HG03575 (cell line): ENCODE measurements at regions not wholly inside any gene's neighbourhood (a gene's known extent, or its start where the extent isn't known, plus 50 kb on each side); places are given as distances from the start of the nearest gene placed in this dataset.

Experiments used
- ATAC-seq: cut with Tn5 transposase; IDR thresholded peaks from one replicate; pipeline ENCODE4 v1.9.1; 2021; ENCODE audit not compliant: unreplicated experiment, insufficient number of reproducible peaks, low FRiP score; ENCODE audit errors: extremely low read depth

DNA sequence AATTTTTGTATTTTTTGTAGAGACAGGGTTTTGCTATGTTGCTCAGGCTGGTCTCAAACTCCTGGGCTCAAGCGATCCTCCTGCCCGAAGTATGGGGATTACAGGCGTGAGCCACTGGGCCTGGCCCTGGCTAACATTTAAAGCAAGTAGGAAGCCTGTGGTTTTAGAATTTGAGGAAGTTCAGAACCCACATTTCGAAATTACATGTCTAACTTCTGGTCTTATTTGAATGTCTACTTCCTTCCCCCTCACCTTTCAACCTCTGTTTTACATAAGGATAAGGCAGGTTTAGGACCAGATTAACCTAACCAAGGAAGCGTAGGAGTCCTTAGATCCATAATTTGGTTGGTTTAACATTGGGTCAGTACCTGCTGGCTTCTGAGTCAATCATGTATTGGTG, 120.5 kb upstream of the PROK2 start:
- ATAC-seq, result peak; percentile 94

DNA sequence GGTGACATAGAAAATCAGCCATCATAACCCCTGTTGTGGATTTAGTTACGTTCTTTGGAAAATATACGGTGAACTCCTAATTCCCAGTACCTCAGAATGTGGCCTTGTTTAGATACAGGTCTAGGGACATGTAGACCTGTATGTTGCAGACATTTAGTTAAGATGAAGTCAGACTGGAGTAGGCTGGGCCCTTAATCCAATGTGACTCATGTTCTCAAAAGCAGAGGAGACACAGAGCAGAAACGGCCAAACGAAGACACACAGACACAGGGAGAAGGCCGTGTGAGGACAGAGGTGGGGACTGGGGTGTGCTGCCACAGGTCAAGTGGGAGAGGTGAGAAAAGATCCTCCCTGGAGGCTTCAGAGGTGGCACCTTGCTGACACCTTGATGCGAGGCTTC, 119.0 kb upstream of the PROK2 start:
- no peak for ATAC-seq

DNA sequence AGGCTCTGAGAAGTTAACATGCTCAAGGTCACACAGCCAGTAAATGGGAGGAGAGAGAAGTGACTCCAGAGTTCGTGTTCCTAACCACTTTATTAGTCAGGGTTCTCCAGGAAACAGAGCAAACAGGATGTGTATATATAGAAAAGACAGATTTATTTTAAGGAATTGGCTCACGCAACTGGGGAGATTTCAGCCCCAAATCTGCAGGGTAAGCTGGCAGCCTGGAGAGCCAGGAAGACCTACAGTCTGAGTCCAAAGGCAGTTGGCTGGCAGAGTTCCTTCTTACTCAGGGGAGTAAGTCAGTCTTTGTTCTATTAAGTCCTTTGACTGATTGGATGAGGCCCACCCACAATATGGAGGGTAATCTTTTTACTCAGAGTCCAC, 118.2 kb upstream of the PROK2 start:
- no peak for ATAC-seq

DNA sequence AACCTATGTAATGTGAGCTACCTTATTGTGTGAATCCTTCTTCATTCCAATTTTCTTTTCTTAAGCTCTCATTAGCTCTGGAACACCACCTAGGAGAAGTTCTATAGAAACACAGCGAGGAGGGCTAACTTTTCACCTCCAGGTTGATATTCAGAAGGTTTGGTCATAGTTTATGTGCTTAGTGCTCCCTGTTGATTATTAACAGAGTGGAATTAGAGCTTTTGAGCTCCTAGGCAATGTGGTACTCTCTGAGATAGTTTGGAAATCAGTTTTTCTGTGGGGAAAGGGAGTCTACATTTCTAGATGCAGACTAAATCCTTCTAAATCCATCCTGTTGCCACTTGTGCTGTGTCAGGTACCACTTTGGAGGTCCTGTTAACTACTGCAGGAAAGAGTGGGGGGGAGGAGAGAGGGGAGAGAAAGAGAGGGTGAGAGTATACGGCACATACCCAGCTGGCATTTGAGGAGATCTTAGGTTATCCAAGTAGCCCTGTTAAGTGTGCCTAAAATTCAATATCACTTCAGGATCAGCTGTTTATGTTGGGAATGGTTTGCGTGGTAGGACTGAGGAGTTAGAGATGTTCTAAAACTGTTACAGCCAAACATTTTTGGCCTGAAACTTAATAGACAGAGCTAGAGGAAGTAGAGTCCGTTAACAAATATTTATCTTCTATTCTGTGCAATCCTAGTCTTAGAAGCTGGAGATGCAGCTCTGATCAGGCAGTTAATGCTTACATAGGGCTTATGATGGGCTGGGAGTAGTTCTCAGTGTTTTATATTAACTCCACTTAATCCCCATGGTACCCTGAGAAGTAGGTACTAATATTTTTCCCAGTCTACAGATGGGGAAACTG, 117.5 kb upstream of the PROK2 start:
- no peak for ATAC-seq

DNA sequence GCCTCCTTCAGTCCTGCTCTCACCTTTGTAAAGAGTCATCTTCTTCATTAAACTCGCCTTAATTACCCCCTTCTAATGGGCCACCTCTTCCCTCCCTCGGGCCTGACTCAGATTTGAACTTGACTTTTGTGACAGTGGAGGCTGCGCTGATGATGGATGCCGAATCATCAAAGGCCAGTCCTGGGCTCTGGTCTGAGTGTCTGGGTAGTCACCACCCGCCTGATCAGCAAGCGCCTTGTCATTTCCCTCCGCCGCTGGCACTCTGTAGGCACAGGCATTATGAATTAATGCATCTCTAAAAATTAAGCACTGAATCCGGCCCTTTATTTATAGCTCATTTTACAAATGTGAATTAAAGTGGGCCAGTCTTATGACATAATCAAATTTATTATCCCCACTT, 116.7 kb upstream of the PROK2 start:
- ATAC-seq, result no peak

DNA sequence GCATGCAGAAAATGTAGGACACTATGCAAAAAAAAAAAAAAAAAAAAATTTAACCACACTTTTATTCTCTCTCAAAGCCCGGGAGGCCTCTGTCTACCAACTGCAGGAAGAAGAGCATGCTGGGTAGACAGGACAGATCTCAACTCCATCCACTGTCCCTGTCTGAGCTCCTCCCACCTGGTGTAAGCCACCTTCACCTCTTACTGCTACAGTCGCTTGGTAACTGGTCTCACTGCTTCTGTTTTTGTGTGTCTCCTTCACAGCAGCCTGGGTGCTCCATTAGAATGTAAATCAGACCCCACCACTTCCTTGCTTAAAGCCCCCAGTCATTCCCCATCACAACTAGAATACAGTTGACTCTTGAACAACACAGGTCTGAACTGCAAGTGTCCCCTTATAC, 115.1 kb upstream of the PROK2 start:
- ATAC-seq, result no peak

DNA sequence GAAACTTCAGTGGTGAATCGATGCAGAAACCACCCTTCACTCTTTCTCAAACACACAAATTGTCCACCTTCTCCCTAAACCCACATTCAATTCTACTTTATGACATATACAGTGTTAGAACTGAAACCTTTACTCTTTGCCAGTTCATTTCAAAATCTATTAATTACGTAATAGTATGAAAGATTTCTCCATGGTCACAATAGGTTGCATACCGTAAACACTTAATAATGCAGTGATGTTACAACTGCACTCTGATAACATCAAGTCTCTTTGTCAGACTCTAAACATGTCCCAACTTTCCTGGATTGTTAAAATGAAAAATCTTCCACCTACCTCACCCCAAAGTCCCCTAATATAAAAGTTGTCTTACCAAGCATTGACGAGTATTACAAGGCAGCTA, 111.8 kb upstream of the PROK2 start:
- ATAC-seq, result no peak

DNA sequence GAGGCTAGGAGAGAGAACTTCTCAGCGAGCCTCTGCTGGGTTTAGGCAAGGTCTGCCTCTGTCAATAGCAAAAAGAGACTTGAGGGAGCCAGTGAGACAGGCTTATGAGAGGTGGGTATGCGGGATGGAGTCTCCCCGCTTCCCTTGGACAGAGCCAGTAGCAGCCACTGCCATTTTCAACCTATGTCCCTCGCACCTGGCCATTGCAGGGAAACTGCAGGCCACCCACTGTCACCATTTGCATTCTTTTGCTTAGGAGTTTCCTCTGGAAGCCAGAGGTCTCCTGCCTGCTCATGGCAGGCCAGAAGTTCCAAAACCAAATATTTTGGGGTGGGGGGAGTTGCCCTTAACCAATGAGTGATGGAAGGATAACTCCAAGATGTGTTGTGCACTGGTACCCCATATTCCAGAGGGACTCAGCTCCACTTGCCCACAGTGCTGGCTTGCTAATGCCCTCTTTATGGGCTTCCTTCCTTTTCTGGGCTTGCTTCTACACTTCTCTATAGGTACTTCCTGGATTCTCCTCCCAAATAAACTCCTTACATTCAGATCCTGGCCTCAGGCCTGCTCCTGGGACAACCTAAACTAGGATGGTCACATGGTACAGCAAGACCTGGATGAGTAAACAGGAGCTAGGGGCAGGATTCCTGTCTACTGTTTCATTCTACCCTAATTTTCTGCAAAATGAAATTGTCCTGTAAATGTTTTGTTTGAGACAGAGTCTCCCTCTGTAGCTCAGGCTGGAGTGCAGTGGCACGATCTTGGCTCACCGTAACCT, 108.9 kb upstream of the PROK2 start:
- no peak for ATAC-seq

DNA sequence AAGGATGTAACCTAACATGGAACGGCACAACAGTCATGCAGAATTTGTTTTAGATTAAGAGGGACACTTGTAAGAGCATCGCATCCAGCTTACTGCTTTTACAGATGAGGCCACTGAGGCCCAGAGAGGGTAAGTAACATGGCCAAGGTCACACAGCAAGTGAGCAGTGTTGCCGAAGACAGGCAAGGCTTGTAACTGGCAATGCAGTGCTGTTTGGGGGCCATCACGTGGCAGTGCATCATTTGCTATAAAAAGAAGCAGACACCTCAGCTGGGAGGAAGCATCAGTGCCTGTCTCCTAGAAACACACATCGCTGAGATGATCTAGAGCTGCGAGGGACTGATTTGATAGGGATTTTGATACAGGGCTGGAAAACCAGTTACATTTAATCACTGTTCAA, 108.2 kb upstream of the PROK2 start:
- no peak for ATAC-seq

DNA sequence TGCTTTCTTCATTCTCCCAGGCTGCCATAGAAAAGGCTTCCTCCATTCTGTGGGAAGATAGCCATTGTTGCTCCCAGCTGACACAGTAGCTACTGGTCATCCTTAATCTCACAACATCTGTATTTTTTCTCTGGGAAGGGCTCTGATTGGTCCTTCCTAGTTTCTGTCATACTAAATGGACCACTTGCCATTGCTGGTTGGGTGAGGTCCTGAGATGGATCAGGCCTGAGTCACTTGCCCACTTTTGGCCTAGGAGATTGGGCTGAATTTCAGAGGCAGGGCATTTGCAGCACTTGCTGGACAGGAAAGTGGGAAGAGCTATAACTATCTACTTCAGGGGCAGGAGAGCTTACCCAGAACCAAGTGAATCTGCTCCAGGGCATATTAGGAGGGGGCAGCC, 106.5 kb upstream of the PROK2 start:
- no peak for ATAC-seq

DNA sequence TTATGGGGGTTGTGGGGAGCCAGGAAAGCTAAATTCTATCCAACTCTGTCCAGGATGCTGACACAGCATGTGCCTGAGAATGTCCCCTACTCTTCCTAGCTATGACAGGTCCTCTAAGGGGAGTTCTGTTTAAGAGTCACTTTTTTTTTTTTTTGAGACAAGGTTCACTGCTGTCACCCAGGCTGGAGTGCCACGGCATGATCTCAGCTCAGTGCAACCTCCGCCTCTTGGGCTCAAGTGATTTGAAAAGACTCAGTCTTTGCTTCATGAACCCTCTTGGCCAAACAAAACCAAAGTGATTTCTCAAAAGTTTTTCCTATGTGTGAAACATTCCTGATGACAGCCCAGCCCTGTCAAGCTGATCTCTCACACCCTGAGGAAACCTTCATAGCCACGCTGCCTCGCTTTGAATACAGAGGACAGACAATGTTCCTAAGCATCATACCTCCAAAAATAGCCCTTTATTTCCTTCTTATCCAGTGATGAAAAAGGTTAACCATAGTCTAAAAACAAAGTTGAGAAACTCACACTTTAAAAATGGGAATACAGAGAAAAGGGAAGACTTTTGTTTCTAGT, 105.5 kb upstream of the PROK2 start:
- no peak for ATAC-seq

DNA sequence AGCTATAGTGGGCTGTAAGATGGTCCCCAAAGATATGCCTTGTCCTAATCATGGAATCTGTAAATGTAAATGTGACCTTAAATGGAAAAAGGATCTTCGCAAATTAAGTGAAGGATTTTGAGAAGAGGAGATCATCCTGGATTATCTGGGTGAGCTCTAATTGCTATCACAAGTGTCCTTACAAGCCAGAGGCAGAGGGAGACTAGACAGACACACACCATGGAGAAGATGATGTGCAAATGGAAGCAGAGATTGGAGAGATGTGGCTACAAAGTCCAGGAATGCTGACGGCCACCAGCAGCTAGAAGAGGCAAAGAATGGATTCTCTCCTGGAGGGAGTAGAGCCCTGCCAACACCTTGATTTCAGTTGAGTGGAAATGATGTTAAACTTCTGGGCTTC, 102.3 kb upstream of the PROK2 start:
- ATAC-seq, result no peak

DNA sequence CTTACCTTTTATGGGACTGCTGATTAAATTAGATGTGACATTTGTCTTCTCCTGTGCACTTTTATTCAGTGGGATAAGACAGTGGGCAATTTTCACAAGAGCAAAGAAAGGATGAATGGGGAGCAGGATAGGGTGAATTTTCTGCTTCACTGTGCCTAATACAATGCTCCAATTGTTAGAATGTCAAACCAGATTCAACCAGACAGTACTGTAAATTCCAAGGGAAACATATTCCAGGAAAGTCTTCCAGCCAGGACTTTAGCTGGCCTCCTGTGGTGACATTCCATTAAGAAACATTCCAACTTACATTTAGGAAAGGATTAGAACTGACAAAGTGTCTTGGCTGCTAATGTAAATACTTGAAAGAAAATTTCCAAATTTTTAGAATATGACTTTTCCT, 100.1 kb upstream of the PROK2 start:
- ATAC-seq, result no peak

DNA sequence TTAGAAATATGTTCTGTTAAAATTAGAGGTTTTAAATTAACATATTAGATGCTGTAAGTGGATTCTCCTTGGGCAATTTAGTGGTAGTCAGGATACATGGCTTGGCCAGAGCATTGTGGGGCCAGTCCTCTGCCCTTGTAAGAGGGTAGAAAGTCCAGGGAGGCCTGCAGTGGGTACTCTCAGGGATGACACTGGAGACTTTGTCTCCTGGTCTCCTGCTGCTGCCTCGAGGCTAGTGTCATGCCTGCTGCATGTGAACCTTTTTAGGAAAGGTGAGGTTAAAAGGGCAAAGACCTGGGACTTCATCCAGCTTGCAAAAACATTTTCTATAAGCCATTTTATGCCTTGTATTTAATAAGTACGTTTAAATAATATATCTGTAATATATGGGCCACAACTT, 96.8 kb upstream of the PROK2 start:
- ATAC-seq, result no peak

DNA sequence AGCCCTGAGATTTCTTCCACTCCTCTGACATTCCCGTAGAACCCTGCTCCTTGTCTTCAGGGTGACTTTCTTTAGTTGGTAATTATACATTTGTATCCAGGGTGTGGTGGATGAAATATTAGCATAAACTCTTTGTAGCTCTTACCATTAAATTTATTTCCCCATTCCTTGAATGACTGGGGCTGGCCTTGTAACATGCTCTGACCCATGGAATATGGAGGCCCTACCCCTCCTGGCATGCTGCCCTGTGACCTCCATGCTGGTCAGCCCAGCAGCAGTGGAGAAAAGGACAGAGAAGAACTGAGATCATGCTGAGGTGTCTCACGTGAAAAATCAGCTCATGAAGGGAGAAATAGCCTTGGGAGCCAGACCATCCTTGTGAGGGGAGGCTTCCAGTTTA, 96.1 kb upstream of the PROK2 start:
- no peak for ATAC-seq

DNA sequence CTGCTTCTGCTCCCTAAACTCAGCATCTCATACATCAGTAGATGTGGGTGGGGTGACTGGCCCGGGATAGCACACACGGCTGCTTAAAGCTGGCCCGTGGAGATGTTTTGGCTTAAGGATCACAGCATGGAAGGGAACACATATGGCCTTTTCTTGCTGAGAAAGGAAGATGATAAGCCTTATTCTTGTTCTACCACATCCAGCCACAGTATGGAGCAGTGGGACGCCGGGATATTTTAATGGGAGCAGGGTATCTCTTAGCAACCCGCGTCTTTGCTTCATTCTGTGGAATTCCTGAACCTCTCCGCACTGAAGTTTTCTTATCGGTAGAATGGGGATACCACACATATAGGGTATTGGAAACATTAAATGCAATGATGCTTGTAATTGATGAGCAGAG, 94.1 kb upstream of the PROK2 start:
- no peak for ATAC-seq

DNA sequence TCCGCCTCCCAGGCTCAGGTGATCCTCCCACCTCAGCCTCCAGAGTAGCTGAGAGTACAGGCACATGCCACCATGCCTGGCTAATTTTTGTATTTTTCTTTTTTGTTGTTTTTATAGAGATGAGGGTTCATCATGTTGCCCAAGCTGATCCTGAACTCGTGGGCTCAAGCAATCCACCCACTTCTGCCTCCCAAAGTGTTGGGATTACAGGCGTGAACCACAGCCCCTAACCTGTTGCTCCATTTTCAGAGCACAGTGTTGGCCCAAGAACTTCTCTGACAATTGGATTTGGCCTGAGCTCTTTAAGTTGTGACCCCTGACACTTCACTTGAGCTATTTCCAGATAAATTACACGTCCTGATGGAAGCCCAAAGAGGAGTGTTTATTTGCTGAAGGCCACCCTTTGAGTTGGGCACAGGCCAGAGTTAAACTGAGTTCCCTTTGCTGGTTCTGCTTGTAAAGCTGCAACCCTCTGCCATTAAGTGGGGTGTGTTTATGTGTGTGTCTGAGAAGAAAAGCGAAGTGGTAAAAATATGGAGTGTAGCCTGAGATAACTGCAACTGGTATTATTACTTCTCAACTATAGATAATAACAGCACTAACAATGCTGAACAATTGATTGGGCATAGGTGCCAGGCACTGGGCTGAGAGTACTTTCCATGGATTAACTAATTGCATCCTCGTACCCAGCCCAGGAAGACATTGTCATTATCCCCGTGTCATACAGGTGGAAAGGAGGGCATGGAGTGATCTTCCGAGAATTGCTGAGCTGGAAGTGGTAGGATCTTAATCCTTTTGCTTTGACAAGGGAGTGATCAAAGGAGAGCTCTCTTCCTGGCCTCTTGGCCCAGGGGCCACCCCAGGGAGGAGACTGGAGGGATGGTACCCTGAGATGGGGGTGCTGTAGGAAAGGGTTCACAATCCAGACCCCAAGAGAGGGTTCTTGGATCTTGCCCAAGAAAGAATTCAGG, 91.5 kb upstream of the PROK2 start:
- no peak for ATAC-seq

DNA sequence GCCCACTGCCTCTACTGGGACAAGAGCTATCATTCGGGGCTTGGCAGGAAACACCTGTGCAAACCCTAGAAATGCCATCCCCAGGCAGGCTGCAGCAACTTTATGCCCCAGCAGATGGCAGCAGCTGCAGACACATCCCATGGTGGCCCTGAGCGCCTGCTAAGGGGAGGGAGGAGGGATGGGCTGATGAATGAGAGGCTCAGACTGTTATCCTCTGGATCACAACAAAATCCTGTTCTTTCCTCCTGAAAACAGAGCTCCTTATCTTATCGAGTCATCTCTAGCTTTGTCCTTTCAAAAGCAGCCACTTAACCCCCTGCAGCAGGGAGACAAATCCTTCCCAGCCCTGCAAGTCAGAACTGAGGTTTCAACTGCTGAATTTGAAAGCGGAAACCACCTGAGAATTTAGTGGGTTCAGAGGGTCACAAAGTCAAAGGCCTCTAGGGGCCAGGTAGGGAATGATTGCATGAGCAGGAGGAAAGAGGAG, 90.6 kb upstream of the PROK2 start:
- ATAC-seq, result peak; percentile 53

DNA sequence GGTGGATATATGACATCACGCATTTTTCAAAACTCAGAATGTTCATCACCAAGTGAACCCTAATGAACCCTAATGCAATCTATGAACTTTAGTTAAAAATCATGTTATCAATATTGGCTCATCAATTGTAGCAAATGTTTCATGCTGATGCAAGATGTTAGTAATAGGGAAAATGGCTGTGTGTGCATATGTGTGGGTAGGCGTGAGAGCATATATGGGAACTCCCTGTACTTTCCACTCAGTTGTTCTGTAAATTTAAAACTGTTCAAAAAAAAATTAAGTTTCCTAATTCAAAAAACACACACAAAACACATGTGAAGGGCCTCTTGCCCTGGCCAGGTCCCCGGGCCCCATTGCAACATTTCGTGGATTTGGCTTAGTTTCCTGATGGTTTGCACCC, 89.7 kb upstream of the PROK2 start:
- ATAC-seq, result no peak
